ENCODE measurements at regions not wholly inside any gene's neighbourhood (a gene's known extent, or its start where the extent isn't known, plus 50 kb on each side); places are given as distances from the start of the nearest gene placed in this dataset.

- Histone ChIP-seq H3K27me3 (ENCODE audit: insufficient read depth, poor library complexity, severe bottlenecking) (no peaks in the 10 kb centered on the region), H3K4me3 (replicated peaks; ENCODE audit: insufficient read depth, low read length) (no peak overlapping the region), H3K27ac (replicated peaks) (no peak overlapping the region)
- DNase-seq (ENCODE audit: low read depth in 1 of 2, low spot score in 1 of 2) = no peak
- TF ChIP-seq REST (IDR thresholded peaks at IDR 0.05; ENCODE audit: insufficient replicate concordance, low read depth) (no peak), CTCF (IDR thresholded peaks at IDR 0.05; ENCODE audit: insufficient read depth, low read length) (no peak), SPI1 (IDR thresholded peaks at IDR 0.05; ENCODE audit: borderline replicate concordance, low read depth) (no peak), GABPA (IDR thresholded peaks at IDR 0.05; ENCODE audit: low read depth) (no peak), POLR2AphosphoS5 (IDR thresholded peaks at IDR 0.05; ENCODE audit: low read depth) (no peak)
Measured at GRCh38 chr2:200181755-200182154, 124.7 kb upstream of the SPATS2L start.

- H3K27me3 ChIP-seq (ENCODE audit: insufficient read depth, poor library complexity, severe bottlenecking) = no peaks in the 10 kb centered on the region
- H3K27ac ChIP-seq (replicated peaks) = no peak overlapping the region
- no peak for TF ChIP-seq CTCF (IDR thresholded peaks at IDR 0.05; ENCODE audit: insufficient read depth, low read length)
- TF ChIP-seq REST (IDR thresholded peaks at IDR 0.05; ENCODE audit: insufficient replicate concordance, low read depth) = no peak
- no peak for TF ChIP-seq GABPA (IDR thresholded peaks at IDR 0.05; ENCODE audit: low read depth)
- no peak for TF ChIP-seq POLR2AphosphoS5 (IDR thresholded peaks at IDR 0.05; ENCODE audit: low read depth)
- no peak for TF ChIP-seq SPI1 (IDR thresholded peaks at IDR 0.05; ENCODE audit: borderline replicate concordance, low read depth)
- no peak overlapping the region for H3K4me3 ChIP-seq (replicated peaks; ENCODE audit: insufficient read depth, low read length)
- DNase-seq (ENCODE audit: low read depth in 1 of 2, low spot score in 1 of 2) = no peak
Measured at GRCh38 chr2:200184748-200185627, 121.5 kb upstream of the SPATS2L start.

- H3K4me3 ChIP-seq (replicated peaks; ENCODE audit: insufficient read depth, low read length) = no peak overlapping the region
- no peak for DNase-seq (ENCODE audit: low read depth in 1 of 2, low spot score in 1 of 2)
- H3K27me3 ChIP-seq (ENCODE audit: insufficient read depth, poor library complexity, severe bottlenecking) = no peaks in the 10 kb centered on the region
- H3K27ac ChIP-seq (replicated peaks) = no peak overlapping the region
- TF ChIP-seq CTCF (IDR thresholded peaks at IDR 0.05; ENCODE audit: insufficient read depth, low read length) (no peak), SPI1 (IDR thresholded peaks at IDR 0.05; ENCODE audit: borderline replicate concordance, low read depth) (no peak), GABPA (IDR thresholded peaks at IDR 0.05; ENCODE audit: low read depth) (no peak), POLR2AphosphoS5 (IDR thresholded peaks at IDR 0.05; ENCODE audit: low read depth) (no peak), REST (IDR thresholded peaks at IDR 0.05; ENCODE audit: insufficient replicate concordance, low read depth) (no peak)
Measured at GRCh38 chr2:200185628-200186000, 120.9 kb upstream of the SPATS2L start.

Data from HL-60 (cell line).